HG03571 (cell line): ENCODE measurements at regions not wholly inside any gene's neighbourhood (a gene's known extent, or its start where the extent isn't known, plus 50 kb on each side); places are given as distances from the start of the nearest gene placed in this dataset.
"Not testable (repeated sequence)": the region's sequence is repeated elsewhere in the genome, so short reads cannot be mapped to it uniquely, and the experiment has no call there.

Source experiments
- ATAC-seq: cut with Tn5 transposase; IDR thresholded peaks from one replicate; pipeline ENCODE4 v1.9.1; 2021; ENCODE audit not compliant: unreplicated experiment

DNA sequence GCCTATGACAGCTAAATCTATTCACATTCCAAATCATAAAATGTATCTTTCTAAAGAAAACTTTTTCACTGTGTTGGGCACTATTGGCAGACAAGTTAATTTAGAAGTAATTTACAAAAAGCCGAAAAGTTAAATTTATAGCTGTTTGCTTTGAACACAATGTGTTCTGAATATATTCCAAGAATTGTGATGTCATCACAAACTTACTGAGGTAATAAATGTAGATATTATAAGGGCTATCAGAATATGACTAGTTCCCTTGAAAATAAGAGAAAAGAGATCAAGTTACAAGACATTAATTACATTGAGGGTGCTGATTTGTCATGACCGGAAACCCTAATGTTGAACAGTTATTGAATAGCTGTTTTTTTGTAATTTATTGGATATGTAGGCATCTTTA, 153.9 kb upstream of the SCN7A start:
- no peak for ATAC-seq

DNA sequence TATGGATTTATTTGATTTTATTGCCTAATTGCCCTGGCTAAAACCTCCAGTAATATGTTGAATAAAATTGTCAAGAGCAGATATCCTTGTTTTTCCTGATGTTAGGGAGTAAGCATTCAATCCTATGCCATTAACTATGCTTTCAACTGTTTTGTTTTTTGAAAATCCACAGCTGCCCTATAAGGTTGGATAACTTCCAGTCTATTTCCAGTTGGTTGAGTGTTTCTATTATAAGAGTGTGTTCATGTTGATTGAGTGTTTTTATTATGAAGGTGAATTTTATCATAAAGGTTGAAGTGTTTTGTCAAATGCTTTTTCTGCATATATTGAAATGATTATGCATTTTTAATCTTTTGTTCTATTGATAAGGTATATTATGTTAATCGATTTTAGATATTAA, 149.9 kb upstream of the SCN7A start:
- ATAC-seq, result no peak

DNA sequence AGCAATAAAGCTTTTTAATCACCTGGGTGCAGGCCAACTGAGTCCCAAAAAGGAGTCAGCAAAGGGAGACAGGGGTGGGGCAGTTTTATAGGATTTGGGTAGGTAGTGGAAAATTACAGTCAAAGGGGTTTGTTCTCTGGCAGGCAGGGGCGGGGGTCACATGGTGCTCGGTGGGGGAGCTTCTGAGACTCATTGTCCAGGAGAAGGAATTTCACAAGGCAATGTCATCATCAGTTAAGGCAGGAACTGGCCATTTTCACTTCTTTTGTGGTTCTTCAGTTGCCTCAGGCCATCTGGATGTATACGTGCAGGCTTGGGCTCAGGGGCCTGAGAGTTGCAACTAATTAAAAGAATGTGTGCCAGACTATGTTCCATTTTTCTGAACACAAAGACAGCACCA, 147.5 kb upstream of the SCN7A start:
- not testable (repeated sequence) for ATAC-seq

DNA sequence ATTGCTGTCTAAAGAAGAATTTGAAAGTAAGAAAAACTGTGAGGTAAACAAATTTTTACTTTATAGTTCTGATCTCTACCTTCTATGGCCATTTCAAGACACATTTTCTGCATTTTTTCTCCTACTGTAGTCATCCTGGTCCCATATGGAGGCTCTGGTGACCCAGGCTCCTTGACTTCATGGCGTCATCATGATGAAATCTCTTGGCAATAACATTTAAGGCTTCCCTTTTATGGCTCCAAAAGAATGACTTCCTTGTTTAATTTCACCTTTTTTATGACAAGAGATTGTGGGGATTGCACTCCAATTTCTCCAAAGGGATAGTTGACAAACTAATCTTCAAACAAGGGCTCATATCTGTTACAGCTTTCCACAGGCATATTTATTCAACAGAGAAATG, 143.0 kb upstream of the SCN7A start:
- ATAC-seq, result no peak

DNA sequence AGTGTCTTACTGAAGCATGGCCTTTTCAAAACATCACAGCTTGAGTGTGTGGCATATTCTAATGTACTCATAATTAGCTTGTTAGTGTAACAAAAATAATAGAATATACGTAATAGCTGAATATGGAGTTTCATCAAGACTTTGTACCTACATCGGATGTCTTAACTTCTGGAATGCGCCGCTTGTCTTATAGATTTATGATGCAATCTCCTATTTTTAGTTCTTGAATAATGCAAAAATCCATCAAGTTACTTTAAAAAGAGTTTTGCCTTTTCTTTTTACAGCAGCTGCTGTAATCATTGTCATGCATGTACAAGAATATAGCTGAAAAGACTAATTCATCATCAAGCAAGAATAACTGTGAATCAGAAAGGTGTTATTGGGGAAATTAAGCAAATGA, 140.7 kb upstream of the SCN7A start:
- no peak for ATAC-seq

DNA sequence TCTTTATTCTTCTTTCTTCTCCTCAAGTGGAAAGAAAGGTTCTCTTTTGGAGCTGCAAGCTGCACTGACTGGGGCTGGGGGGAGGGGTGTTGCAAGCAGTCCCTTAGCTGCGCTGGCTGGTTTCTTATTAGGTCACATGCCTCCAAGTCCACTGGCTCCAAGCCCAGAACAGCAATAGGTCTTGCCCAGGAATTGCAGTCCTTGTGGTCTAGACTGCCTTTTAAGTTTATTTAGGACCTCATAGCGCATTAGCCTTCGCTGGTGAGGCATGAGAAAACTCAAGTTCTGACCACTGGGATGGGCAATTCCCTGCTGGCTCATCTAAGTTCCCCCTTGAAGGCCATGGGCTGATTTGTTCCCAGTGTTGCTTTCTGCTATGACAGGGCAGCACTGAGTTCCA, 138.6 kb upstream of the SCN7A start:
- ATAC-seq, result no peak

DNA sequence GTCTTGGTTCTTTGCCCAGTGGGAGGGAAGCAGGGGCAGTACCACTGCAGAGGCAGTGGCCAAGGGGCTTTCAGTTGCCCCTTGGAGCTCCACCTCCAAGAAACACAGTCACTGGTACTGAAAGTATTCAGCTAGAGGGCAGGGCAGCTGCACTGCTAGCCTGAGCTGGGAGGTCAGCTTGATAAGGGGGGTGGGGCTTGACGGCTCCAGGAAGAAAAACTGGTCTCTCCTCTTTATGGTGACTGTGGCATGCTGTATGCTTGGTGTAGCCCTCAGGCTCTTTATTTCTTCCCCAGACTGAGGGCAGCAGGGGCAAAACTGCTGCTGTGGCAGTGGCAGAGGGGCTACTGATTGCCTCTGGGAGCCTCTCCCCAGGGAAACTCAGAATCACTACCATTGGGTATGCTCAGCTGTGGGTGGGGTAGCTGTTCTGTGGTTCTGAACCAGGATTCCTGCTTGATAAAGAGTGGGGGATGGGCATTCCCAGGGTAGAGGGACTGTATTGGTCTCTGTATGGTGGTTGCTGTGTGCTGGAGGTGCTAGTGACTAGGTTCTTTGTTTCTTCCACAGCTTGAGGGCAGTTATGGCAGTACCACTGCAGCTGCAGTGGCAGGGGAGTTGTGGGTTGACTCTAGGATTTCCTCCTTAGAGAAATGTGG, 134.6 kb upstream of the SCN7A start:
- no peak for ATAC-seq

DNA sequence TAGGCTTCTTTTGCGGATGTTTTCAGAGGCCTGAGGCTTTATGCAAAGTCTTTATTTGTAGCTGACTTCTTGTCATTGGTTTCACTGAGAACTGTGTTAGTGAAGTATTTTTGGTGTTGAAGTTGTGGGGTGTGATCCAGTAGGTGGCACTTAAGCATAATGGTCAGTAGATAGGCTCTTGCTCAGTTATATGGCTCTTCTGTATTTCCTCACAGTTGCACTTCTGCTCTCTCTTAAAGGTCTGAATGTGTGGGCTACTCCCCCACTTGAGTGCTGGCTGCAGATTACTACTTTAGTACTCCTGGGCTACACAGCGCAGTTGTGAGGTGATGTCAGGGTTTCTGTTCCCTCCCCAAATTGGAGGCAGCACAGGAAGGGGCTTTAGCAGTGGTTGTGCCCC, 133.8 kb upstream of the SCN7A start:
- ATAC-seq, result no peak

DNA sequence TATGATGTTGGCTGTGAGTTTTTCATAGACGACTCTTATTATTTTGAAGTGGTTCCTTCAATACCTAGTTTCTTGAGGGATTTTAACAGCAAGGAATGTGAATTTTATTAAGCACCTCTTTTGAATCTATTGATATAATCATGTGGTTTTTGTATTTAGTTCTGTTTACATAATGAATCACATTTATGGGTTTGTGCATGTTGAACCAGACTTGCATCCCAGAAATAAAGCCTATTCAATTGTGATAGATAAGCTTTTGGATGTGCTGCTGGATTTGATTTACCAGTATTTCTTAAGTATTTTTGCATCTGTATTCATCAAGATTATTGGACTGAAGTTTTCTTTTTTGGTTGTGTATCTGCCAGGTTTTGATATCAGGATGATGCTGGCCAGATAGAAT, 131.6 kb upstream of the SCN7A start:
- no peak for ATAC-seq

DNA sequence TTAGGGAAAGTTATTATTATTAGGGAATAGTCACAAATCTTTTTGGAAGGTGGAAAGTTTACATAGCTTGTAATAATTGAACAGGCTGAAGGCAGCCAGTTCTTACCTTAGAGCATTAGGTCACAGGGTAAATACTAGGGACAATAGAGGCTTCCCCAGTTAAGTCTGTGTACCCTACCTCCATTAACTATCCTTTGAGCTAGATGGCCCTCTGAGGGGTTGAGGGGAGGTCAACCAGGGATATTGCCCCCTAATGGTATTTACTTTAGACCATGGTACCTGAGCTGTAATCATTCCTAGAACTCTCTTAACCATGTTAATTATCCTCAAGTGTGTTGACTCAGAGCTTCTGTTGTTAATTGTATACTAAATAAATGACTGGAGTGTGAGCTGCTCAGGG, 120.5 kb upstream of the SCN7A start:
- ATAC-seq, result no peak

DNA sequence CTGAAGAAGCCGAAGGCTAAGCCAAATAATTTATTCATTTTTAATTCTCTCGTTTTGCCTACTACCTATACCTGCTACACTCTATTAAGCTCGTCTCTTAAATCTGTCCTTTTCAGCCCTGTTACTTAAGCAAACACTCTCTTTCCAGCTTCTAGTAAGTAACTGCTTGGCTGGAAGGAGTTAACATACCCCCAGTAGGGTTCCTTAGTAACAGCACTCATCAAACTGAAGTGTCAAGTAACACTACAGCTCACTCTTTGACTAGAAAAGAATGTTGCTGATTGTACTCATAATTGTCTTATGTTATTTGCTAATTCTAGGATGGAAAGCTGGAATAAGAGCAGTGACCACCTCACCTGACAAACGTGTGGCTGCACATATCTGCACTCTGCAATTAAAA, 120.0 kb upstream of the SCN7A start:
- no peak for ATAC-seq

DNA sequence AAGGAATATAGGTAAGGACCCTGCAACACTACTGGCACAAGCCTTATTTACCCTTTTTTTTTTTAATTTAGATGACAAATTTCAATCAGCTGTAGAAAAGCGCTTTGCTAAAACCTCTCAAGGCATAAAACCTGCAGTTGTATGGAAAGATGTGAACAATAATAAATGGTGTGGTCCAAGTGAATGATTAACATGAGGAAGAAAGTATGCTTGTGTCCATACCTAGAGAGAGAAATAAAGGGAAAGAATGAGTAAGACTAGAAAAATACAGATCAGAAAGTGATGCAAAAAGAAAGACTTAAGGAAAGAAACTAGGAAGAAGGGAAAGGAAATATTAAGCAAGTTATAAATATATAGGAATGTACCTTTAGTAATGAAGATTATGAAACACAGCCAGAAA, 119.2 kb upstream of the SCN7A start:
- ATAC-seq, result no peak

DNA sequence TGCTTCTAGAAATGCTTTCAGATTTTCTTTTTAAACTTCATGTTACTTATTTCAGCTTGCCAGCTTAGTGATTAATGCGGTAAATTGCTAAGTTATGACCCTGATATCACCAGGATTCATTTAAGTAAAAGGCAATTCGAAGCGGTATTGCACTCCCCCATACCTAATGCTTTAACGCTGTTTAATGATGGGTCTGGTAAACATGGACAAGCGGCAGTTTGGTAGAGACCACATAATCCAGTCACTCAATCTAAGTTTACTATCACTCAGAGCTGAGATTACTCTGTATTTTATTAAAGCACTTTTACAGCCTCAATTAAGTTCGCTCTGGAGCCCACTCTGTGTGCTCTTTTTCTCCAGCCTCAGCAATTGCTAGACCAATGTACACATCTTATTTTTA, 118.2 kb upstream of the SCN7A start:
- ATAC-seq, result no peak

DNA sequence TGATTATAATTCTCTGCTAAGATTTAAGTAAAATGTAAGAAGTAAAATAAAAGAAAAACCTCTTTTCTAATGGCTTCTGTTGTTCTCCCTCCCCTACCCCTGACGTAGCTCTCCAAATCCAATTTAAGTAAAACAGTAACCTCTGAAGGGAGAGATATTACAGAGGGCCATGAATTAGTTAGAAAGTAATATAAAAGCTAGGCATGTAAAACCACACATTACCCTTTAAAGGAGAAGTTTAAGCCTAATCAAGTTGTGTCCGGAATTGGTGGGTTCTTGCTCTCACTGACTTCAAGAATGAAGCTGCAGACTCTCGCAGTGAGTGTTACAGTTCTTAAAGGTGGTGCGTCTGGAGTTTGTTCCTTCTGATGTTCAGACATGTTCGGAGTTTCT, 116.9 kb upstream of the SCN7A start:
- ATAC-seq, result no peak

DNA sequence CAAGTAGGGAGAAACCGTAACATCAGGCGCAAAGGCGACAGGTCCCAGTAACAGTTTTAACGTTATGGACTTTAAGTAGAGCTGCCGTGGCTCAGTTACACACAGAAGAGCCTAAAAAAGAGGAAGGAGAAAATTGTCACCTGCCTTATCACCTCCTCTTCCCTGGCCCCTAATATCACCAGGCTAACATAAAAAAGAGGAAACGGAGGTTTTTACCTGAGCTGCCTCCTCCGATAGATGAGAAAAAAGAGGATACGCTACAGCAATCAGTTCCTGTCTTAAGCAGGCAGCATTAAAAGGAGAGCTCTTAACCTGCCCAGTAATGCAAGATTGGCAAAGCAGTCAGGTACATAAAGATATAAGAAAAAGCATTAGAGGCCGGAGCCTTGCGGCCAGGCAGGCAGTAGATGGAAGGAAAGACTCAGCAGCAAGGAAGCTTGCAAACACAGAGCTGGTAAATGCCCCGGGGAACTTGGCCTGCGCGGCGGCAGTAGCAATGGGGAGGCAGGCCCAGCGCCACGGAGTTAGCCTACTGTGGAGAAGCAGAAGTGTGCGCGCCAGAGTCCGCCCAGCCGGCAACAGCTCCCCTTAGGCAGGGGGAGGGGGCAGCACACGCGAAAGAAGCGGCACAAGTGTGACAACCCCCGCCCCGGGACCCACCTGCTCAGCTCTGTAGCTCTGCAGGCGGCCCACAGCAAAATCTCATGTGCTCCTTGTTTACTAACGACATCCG, 116.3 kb upstream of the SCN7A start:
- no peak for ATAC-seq

DNA sequence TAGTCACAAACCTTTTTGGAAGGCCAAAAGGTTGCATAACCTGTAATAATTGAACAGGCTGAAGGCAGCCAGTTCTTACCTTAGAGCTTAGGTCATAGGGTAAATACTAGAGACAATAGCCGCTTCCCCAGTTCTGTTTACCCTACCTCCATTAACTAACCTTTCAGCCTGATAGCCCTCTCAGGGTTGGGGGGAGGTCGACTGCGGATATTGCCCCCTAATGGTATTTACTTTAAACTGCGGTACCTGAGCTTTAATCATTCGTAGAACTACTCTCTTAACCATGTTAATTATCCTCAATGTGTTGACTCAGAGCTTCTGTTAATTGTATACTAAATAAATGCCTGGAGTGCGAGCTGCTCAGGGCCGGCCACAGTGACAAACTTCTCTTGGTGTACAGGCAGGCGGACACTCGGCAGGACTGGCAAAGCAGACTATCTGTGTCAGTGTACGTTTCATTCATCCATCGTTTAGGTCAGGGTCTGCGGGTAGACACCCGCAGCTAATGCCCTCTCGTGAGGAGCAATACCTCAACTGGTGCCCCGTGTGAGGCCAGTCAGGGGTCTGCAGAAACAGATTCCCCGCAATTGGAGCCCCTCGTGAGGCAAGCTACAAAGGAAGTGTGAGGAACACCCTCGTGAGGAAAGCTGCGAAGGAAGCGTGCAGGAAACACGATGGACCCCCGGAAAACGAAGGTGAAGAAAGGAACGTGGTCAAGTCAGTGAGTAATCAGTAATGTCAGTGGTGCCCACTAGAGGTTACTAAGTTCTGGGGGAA, 115.3 kb upstream of the SCN7A start:
- no peak for ATAC-seq

DNA sequence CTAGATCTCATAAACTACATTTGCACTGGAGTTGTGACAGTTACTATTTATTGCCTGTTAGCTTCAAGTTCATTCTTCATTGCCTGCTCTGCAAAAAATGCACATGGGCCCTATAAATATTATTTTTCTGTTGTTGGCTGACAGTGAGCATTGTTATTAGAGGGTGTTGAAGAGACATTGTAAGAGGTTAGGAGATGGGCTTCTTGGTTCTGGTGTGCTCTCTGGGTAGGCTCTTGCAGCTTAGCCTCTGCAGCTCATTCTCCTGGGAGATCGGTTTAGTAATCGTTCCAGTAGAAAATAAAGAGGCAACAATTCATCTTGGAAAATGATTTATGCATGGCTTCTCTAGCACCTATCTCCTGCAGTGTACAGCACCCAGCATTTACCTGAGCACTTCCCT, 113.8 kb upstream of the SCN7A start:
- no peak for ATAC-seq

DNA sequence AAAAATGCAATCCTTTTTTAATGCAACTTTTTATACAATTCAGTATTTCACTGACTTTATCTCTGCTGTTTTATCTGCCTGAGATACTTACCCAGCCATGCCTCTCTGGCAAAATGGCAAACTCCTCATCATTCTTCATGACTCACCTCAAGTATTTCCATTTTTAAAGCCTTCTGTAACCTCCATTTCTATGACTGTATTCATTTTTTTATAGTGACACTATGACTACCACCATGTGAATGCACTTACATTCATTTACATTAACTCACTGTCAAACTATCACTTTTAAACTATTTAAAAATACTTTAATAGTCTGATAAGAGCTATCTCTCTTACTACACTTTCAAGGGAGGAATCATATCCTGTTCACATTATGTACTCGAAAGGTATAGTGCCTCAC, 99.4 kb upstream of the SCN7A start:
- no peak for ATAC-seq

DNA sequence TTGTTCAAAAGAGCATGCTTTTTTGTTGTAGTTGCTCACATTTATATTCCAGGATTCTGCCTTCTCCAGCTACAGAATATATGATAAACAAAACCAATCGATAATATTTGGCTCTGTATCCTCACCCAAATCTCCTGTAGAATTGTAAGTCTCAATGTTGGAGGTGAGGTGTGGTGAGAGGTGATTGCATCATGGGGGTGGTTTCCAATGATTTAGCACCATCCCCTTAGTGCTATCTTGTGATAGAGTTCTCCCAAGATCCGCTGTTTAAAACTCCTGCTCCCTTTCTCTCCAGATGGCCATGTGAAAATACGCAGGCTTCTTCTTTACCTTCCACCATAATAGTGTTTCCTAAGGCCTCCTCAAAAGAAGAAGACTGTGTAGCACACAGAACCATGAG, 98.7 kb upstream of the SCN7A start:
- no peak for ATAC-seq

DNA sequence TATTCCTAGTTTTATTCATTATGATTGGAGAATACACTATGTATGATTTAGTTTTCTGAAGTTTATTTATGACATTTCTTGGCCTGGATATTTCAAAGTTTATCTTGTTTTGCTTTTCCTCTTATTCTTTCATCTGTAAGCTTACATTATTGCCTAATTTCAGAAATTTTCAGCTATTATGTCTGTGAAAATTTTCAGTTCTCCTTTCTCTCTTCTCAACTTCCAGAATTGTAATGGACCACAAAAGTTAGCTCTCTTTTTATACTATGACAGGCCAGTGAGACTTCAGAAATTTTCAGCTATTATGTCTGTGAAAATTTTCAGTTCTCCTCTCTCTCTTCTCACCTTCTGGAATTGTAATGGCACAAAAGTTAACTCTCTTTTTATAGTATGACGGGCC, 97.2 kb upstream of the SCN7A start:
- no peak for ATAC-seq

DNA sequence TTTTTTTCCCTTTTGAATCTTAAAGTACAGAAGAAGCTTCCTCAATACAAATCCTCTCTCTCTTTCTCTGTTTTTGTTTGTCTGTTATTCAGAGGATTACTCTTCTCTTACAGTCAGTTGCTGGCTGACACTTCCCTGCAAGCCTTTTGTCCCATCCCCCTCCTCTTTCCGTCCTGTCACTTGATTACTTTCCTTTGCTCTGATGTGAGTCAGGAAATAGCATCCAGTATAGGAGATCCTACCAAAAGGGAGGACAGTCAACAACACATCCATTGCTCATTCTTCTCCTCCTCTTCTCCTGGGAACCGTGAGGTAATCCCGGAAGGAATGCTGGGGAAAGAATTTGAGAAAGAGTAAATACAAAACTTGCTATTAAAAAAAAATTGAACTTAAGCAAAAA, 79.3 kb upstream of the SCN7A start:
- ATAC-seq, result no peak

DNA sequence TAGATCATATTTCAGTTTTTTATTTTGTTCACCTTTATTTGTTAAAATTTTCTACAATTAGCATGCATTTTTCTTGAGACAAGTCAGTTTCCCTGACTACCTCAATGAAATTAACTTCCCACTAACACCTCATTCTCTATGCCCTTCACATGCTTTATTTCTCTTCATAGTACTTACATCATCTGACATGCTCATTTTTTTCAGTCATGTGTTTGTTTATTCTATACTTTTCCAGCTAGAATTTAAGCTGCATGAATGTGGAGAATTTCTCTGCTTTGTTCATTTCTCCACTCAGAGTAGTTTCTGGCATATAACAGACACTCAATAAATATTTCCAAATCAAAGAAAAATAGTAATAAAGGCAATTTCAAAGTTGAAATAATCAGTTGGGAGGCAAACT, 78.9 kb upstream of the SCN7A start:
- ATAC-seq, result no peak
